Spleen (tissue), 7 donors: ENCODE measurements at regions not wholly inside any gene's neighbourhood (a gene's known extent, or its start where the extent isn't known, plus 50 kb on each side); places are given as distances from the start of the nearest gene placed in this dataset.

Experiments used
- POLR2AphosphoS5 ChIP-seq, 3 donors: sonication (generic); formaldehyde crosslinking; IDR thresholded peaks; one replicate each; pipeline ENCODE4 v1.5.1; 2017; ENCODE audit warnings: antibody characterized with exemption in 3 of 3
- TF ChIP-seq, protein P1 (sequence below), 11 experiments: fragments of 200-600 bp in 7 of 11; fragments of 450-650 bp in 4 of 11; sonication (generic) in 4 of 11; IDR thresholded peaks in 8 of 11; conservative IDR thresholded peaks in 3 of 11; 1 replicate in 7 of 11; 2 replicates in 4 of 11; pipeline versions ENCODE4 v1.4.0 to v1.8.0; 2016 to 2021; ENCODE audit warnings: antibody characterized with exemption in 11 of 11, inconsistent platforms in 4 of 11, mild to moderate bottlenecking in 1 of 11
- donor health status: DM: no; HTN: no; CAD: no; lungs with moderate emphysema.
- donor health status: DM: no; HTN: no; CAD: no.
- donor health status: DM: no; HTN: no; CAD: no.

DNA sequence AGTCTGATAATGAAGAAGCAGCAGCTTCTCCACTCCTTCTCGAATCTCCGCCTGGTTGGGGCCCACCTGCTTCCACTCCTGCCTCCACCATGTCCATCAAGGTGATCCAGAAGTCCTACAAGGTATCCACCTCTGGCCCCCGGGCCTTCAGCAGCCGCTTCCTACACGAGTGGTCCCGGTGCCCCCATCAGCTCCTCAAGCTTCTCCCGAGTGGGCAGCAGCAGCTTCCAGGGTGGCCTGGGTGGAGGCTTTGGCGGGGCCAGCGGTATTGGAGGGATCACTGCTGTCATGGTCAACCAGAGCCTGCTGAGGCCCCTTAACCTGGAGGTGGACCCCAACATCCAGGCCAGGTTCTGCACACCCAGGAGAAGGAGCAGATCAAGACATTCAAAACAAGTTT, 381.0 kb upstream of the USP15 start:
- TF ChIP-seq, protein P1, sequence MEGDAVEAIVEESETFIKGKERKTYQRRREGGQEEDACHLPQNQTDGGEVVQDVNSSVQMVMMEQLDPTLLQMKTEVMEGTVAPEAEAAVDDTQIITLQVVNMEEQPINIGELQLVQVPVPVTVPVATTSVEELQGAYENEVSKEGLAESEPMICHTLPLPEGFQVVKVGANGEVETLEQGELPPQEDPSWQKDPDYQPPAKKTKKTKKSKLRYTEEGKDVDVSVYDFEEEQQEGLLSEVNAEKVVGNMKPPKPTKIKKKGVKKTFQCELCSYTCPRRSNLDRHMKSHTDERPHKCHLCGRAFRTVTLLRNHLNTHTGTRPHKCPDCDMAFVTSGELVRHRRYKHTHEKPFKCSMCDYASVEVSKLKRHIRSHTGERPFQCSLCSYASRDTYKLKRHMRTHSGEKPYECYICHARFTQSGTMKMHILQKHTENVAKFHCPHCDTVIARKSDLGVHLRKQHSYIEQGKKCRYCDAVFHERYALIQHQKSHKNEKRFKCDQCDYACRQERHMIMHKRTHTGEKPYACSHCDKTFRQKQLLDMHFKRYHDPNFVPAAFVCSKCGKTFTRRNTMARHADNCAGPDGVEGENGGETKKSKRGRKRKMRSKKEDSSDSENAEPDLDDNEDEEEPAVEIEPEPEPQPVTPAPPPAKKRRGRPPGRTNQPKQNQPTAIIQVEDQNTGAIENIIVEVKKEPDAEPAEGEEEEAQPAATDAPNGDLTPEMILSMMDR (IDR thresholded peaks at IDR 0.05 in 8 of 11, conservative IDR thresholded peaks at IDR 0.05 in 3 of 11), result no peak
- TF ChIP-seq POLR2AphosphoS5 (IDR thresholded peaks at IDR 0.05), result no peak
